GM12872 (cell line): ENCODE measurements at regions not wholly inside any gene's neighbourhood (a gene's known extent, or its start where the extent isn't known, plus 50 kb on each side); places are given as distances from the start of the nearest gene placed in this dataset.

Experiments
- TF ChIP-seq, protein P1 (sequence below): IDR thresholded peaks from 3 replicates; pipeline ENCODE4 v1.5.1; 2011; ENCODE audit warnings: low read depth, mild to moderate bottlenecking, low read length, moderate library complexity; ENCODE audit not compliant: insufficient read depth

DNA sequence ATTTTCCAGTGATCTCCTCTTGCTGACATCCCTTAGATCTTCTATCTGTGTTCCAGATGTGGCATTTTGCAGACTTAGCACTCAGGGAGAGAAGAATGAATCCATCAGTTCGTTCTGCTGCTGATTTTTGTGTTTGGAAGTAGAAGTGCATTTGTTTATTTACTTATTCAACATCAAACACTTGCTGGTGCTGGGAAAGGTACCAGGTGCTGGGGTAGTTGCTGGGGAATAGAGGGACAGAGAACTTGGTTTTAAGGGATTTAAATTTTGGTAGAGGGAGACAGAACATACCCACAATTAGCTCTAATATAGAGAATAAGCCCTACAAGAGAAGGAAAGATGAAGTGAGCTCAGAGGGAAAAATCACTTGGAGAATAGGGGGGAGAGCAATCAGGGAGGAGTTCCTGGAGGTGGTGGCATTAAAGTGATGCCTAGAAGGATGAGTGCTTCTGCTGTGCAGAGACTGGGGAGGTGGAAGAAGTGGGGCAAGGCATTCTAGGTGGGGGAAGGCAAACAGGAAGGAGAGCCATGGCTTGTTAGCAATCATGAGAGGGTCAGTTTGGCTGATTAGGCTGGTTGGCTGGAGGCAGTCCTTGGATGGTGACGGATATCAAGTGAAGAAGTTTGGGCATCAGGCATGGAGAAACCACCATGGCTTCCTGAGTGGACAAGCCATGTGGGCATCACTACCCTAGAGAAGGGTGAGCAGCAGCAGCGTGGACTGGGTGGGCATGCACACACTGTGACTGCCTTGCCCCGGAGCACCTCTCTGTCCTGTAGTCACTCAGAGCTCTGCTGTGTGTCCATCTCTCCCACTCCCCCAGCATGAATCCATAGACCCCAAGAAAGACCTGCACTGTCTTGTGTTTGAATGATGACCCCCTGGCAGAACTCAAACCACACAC lies 197.3 kb downstream of the OPA1 start:
- TF ChIP-seq, protein P1, sequence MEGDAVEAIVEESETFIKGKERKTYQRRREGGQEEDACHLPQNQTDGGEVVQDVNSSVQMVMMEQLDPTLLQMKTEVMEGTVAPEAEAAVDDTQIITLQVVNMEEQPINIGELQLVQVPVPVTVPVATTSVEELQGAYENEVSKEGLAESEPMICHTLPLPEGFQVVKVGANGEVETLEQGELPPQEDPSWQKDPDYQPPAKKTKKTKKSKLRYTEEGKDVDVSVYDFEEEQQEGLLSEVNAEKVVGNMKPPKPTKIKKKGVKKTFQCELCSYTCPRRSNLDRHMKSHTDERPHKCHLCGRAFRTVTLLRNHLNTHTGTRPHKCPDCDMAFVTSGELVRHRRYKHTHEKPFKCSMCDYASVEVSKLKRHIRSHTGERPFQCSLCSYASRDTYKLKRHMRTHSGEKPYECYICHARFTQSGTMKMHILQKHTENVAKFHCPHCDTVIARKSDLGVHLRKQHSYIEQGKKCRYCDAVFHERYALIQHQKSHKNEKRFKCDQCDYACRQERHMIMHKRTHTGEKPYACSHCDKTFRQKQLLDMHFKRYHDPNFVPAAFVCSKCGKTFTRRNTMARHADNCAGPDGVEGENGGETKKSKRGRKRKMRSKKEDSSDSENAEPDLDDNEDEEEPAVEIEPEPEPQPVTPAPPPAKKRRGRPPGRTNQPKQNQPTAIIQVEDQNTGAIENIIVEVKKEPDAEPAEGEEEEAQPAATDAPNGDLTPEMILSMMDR, result no peak

DNA sequence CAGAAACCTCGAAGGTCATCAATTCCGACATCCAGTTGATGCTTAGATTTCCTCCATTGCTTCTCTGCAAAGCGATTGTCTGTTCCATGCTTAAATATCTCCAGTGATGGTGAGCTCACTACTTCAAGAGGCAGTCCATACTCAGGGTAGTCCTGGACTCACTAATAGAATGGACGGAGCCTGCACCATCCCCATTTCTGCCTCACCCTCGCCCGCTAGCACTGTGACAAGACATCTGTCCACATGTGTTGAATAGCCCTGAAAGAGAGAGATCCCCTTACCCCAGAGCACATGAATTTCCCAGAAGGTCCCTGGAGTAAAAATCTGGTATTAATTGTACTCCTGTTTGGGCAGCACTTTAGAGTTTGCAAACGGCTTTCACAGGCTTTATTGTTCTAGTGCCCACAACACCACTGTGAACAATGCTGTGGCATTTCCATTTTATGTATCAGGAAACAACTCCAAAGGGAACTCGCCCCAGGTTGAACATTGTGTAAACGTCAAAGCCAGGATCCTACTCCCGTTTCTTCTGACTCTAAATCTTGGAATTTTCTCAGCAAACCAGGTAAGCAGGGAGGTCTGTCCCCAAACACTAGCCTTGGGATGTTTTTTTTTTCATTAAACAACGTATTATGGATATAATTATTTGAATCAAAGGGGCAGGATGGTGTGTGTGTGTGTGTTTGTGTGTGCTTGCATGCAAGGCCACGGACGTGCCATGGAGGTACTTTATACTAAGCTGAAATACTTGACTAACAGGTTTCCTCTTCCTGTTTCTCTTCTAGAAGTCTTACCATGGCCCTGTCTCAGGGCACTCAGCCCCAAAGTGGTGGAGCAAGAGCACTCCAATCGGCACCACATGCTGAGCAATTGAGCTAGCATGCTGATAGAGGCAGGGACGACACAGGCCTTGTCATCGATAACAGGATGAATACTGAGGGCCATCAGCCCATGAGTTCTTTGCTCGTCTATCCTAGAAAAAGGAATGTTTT lies 198.3 kb downstream of the OPA1 start:
- TF ChIP-seq, protein P1, result no peak

DNA sequence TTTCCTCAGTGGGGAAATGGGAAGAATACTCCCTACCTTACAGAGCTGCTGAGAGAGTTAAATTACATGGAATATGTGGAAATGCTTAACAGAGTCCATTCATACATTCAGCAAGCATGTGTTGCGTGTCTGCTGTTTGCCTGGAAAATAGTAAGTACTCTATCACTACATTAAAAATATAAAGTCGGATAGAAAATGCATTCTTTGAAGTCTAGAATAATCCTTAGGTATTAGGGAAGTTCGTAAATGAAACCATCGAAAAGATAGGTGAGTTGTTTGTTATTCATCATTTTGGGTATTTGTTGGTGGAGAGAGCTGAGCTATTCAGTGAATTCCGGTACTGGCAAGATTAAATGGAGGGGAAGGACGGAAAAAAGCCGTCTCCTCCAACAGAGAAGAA lies 200.1 kb downstream of the OPA1 start:
- TF ChIP-seq, protein P1, result no peak

DNA sequence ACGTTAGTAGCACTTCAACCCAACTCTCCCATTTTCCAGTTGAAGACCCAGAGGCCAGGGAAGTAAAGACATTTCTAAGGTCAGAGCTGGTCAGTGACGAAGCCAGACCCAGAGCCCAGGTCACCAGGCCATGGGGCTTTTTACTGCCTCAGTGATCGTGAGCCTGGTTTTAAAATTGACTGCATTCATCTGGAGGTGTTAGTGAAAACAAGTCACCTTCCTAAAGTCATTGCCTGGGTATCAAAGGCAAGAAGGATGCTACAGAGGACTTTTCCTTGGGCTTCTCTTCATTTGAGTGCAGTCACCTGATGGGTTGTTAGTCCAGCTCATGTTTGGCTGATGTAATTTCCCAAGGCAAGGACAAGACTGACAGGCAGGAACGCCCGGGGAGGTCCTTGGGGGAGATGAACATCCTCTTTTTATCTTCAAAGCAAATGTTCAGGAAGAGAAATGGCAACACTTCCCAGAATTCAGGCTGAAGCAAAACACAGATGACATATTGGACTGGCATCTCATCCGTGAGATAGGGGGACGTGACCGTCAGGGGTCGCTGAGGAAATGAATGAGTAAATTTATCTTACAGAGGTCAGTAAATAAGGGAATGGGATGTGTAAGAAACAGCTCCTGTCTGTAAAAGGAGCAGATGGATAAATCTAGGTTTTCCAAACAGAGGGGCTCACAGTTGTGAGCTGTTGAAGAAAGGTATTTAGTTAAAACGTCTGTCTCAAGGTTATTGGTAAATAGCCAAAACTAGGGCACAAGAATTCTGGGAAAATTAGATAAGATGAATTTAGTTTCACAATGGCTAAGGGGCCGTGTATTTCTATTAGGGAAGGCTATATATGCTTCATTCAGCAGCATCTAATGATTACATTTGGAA lies 201.2 kb downstream of the OPA1 start:
- TF ChIP-seq, protein P1, result no peak

DNA sequence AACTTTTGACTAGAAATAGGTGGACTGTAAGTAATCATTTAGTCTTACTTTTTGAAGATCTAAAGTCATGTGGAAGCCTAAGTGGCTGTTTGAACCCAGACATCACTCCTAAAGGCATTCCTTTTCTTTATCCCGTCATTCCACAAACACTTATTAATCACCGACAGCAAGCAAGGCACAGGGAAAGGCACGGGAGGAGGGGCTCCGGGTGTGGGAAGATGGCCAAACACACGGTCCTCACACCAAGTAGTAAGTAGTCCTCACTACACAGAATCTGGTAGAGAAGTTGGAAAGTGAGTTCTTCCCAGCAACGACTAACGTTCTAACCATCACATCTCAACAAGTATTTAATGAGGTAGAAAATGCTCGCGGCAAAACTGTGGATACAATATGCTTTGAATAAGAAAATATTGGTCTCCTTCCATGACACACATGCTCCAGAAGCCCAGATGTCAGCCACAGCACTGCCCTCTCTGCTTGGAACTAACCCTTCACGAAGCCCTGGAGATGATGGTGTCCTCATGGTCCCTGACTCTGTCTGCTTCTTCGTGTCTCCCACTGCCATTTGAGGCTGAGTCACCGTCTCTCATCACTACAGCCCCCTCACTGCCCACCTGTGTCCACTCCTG lies 202.2 kb downstream of the OPA1 start:
- TF ChIP-seq, protein P1, result no peak

DNA sequence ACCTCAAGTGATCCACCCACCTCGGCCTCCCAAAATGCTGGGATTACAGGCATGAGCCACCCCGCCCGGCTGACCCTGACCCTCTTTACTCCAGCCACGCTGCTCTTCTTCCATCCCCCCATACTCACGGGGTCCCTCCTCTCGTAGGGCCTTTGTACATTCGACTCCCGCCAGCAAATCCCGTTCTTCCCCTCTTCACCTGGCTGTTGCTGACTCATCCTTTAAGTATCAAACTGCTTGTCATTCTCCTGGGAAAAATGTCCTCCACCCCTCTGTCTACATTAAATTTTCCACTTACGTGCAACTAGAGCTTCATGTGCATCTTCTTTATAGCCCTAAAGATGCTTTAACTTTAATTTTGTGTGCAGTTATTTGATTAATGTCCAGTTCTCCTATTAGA lies 203.1 kb downstream of the OPA1 start:
- TF ChIP-seq, protein P1, result no peak
